ENCODE measurements at regions not wholly inside any gene's neighbourhood (a gene's known extent, or its start where the extent isn't known, plus 50 kb on each side); places are given as distances from the start of the nearest gene placed in this dataset.

DNA sequence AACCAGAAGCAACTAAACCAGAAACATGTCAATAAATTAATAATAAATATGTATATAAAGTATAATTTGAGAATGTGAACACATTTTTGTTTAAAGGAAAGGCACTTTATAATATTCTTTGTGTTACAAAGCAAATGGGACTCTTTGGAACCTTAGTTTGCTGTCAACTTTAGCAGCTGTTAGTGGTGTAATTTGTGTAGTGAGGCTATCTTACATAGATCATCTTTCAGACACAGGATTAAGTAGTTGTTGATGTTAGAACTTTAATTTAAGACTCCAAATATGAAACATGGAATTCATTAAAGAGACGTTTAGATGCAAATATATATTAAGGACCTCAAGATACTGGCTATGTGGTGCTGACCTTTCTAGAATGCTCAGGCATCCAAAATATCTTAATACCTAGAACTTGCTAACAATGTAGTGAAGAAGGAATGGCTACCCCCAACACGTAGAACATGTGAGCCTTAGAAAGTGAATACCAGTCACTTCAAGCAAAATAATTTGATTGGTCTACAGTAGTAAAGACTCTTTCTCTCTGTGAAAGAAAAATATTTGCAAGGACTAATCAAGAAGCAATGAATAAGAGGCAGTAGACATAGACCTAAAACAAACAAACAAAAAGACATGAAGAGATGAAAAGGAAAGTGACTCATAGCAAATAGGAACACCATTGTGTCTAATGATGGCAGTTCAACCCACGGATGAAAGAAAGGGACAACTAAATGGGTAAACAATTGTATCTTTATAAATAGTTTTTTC is 811.4 kb downstream of the USP25 start:
- TF ChIP-seq, protein P1, sequence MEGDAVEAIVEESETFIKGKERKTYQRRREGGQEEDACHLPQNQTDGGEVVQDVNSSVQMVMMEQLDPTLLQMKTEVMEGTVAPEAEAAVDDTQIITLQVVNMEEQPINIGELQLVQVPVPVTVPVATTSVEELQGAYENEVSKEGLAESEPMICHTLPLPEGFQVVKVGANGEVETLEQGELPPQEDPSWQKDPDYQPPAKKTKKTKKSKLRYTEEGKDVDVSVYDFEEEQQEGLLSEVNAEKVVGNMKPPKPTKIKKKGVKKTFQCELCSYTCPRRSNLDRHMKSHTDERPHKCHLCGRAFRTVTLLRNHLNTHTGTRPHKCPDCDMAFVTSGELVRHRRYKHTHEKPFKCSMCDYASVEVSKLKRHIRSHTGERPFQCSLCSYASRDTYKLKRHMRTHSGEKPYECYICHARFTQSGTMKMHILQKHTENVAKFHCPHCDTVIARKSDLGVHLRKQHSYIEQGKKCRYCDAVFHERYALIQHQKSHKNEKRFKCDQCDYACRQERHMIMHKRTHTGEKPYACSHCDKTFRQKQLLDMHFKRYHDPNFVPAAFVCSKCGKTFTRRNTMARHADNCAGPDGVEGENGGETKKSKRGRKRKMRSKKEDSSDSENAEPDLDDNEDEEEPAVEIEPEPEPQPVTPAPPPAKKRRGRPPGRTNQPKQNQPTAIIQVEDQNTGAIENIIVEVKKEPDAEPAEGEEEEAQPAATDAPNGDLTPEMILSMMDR (conservative IDR thresholded peaks at IDR 0.05): no peak
- TF ChIP-seq ZFX (IDR thresholded peaks at IDR 0.05): no peak

Data from C4-2B (cell line).